ENCODE measurements at regions not wholly inside any gene's neighbourhood (a gene's known extent, or its start where the extent isn't known, plus 50 kb on each side); places are given as distances from the start of the nearest gene placed in this dataset.

DNA sequence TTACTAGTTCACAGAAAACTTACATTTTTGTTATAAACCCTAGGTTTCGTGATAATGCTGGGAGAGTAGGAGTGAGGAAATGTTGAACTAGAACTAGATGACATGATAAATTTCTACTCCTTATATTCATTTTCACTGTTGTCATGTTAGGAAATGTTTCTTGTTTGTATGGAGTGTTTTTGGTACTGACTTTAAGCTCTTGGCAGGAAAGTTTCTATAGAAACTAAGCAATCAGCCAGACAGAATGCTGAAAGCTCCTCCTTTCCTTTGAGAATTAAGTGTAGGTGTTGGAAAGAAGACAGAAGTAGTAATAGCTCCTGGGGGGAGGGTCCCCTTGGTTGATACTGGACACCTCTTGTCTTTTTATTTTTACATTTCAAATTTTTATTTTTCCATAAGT lies 309.8 kb downstream of the MAP2K4 start:
- intact Hi-C loops (cut with DNase I): no loop called here
- 84 to 89% methylated on average over 1 of the region's 1 CpG for WGBS, 2 donors
- H3K9me3 ChIP-seq: peaks cover 0 to 8% (median 5%) of the 10 kb centered on the region in 4 donors
- DNase-seq: no peak
- H3K4me1 ChIP-seq: no peaks in the 10 kb centered on the region
- no peaks in the 10 kb centered on the region for H3K27me3 ChIP-seq
- no peak overlapping the region for H3K27ac ChIP-seq
- H3K4me3 ChIP-seq: no peak overlapping the region
- TF ChIP-seq POLR2A (IDR thresholded peaks at IDR 0.05) (no peak), POLR2AphosphoS5 (IDR thresholded peaks at IDR 0.05) (no peak), EP300 (IDR thresholded peaks at IDR 0.05) (no peak)
- TF ChIP-seq, protein P1, sequence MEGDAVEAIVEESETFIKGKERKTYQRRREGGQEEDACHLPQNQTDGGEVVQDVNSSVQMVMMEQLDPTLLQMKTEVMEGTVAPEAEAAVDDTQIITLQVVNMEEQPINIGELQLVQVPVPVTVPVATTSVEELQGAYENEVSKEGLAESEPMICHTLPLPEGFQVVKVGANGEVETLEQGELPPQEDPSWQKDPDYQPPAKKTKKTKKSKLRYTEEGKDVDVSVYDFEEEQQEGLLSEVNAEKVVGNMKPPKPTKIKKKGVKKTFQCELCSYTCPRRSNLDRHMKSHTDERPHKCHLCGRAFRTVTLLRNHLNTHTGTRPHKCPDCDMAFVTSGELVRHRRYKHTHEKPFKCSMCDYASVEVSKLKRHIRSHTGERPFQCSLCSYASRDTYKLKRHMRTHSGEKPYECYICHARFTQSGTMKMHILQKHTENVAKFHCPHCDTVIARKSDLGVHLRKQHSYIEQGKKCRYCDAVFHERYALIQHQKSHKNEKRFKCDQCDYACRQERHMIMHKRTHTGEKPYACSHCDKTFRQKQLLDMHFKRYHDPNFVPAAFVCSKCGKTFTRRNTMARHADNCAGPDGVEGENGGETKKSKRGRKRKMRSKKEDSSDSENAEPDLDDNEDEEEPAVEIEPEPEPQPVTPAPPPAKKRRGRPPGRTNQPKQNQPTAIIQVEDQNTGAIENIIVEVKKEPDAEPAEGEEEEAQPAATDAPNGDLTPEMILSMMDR (IDR thresholded peaks at IDR 0.05): no peak
- H3K36me3 ChIP-seq: no peaks in the 10 kb centered on the region

DNA sequence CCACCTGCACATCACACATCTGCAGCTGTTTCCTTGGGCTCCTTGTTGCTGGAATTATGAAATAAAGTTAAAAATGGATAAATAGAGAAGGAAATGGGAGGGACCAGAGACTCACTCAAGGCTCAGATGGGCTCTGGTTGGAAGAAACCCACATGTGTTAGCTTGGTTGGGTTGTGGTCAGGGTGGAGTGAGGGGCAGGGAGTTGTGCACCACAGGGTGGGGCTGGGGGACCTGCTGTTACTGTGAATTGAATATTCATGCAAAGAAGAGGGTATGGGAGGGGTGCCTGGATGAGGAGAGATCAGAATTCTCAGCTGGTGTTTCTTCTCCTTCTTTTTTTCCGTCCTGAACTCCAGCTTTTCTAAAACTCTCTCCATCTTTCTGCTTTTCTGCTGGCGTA lies 320.7 kb downstream of the MAP2K4 start:
- H3K27ac ChIP-seq: no peak overlapping the region
- H3K4me1 ChIP-seq: peaks cover 0 to 20% (median 13%) of the 10 kb centered on the region in 4 donors
- DNase-seq: no peak
- TF ChIP-seq, protein P1 (IDR thresholded peaks at IDR 0.05): no peak
- H3K27me3 ChIP-seq: no peaks in the 10 kb centered on the region
- no peak overlapping the region for H3K4me3 ChIP-seq
- no peaks in the 10 kb centered on the region for H3K9me3 ChIP-seq
- H3K36me3 ChIP-seq: no peaks in the 10 kb centered on the region
- WGBS, 2 donors: 79 to 84% methylated on average over 2 of the region's 2 CpGs
- intact Hi-C loops (cut with DNase I): loop anchor here (5.0 kb wide), 1 partner anchor 84 kb away; no protein-coding TSS in a partner anchor

DNA sequence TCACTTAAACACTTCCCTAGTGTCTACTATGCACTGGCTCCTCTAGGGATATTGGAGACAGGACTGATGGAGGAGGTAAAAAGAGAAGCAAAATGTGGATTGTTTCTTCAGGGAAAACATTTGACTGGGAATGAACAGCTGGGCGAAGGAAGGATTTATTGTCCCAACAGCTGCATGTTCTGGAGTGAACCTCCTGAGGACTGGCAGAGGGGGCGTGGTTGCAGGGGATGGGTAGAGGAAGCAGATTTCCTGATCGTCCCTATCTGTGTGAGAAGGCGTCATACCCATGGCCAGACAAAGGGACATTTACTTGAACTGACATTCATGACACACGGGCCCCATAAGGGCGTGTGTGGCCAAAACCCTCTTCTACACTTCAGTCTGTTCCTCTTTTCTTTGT lies 321.5 kb downstream of the MAP2K4 start:
- no peak for DNase-seq
- H3K27me3 ChIP-seq: no peaks in the 10 kb centered on the region
- peak overlapping the region in 2 of 4 donors; percentile 0 to 49 for H3K27ac ChIP-seq
- TF ChIP-seq, protein P1 (IDR thresholded peaks at IDR 0.05): no peak
- TF ChIP-seq POLR2A (IDR thresholded peaks at IDR 0.05) (no peak), EP300 (IDR thresholded peaks at IDR 0.05) (no peak), POLR2AphosphoS5 (IDR thresholded peaks at IDR 0.05) (no peak)
- no peaks in the 10 kb centered on the region for H3K36me3 ChIP-seq
- 37 to 54% methylated on average over 6 of the region's 6 CpGs for WGBS, 2 donors
- H3K4me1 ChIP-seq: peaks cover 0 to 20% (median 13%) of the 10 kb centered on the region in 4 donors
- H3K9me3 ChIP-seq: no peaks in the 10 kb centered on the region
- intact Hi-C loops (cut with DNase I): loop anchor here (5.0 kb wide), 1 partner anchor 85 kb away; no protein-coding TSS in a partner anchor
- no peak overlapping the region for H3K4me3 ChIP-seq

DNA sequence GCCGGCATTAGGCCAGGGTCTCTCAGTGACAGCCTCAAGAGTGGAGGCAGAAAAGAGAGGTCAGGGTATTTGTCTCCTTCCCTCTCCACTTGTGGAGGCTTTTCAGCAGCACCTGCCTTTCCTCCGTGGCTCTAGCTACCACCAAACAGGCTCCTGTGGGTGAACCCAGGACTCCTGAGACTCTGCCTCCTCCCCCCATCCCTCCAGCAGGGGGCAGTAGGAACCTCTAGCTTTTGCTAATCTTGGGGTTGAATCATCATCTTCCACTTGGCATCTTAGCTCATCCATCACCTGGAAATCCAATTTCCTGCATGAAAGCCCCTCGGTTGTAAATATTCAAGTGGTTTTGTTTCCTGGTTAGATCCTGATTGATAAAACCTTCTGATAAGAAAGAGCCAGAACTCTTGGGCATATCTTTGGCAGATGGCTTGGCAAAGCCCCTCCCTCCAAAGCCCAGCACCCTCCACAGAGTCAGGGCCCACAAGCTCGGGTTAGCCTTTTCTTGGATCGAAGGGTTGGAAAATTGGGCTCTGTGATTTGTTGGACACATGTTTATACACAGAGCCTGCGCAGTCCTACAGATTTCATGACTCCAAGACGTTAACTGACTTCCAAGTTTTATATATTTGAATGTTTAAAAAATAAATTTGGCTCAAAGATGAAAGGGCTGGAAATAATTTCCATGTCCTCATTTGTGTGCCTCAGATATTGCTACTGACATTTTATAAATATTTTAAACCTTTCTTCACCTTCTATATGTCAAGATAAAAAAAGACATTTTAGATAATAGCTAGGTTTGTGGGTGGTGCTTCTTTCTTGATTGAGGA lies 322.1 kb downstream of the MAP2K4 start:
- Histone ChIP-seq H3K4me3 (no peak overlapping the region), H3K27ac (peak overlapping the region in 3 of 4 donors; percentile 0 to 53 (median 49)), H3K27me3 (no peaks in the 10 kb centered on the region), H3K9me3 (no peaks in the 10 kb centered on the region), H3K36me3 (no peaks in the 10 kb centered on the region), H3K4me1 (peaks cover 0 to 20% (median 13%) of the 10 kb centered on the region in 4 donors)
- no peak for DNase-seq
- intact Hi-C loops (cut with DNase I): loop anchor here (5.0 kb wide), 1 partner anchor 86 kb away; no protein-coding TSS in a partner anchor
- TF ChIP-seq, protein P1 (IDR thresholded peaks at IDR 0.05): peak in 1 of 4 experiments; percentile 27
- TF ChIP-seq POLR2AphosphoS5 (IDR thresholded peaks at IDR 0.05) (no peak), EP300 (IDR thresholded peaks at IDR 0.05) (no peak), POLR2A (IDR thresholded peaks at IDR 0.05) (no peak)
- 59 to 62% methylated on average over 7 of the region's 7 CpGs for WGBS, 2 donors
